H9 (cell line): ENCODE measurements at regions not wholly inside any gene's neighbourhood (a gene's known extent, or its start where the extent isn't known, plus 50 kb on each side); places are given as distances from the start of the nearest gene placed in this dataset.

Experiments
- DNase-seq: peaks from one replicate; pipeline ENCODE4 v3.0.0-alpha.2; 2017
- H2AFZ ChIP-seq: one replicate; pipeline ENCODE4 v1.6.1; 2013; ENCODE audit warnings: mild to moderate bottlenecking, low read length, control low read depth, moderate library complexity
- H2AK5ac ChIP-seq: 2 replicates; pipeline ENCODE4 v1.6.1; 2013; ENCODE audit warnings: low read length, control low read depth, mixed read lengths; ENCODE audit not compliant: insufficient read length
- H2BK120ac ChIP-seq: one replicate; pipeline ENCODE4 v1.6.1; 2013; ENCODE audit warnings: low read depth, mild to moderate bottlenecking, low read length, control low read depth, inconsistent platforms; ENCODE audit not compliant: poor library complexity, severe bottlenecking
- H2BK12ac ChIP-seq: 2 replicates; pipeline ENCODE4 v1.6.1; 2013; ENCODE audit warnings: low read length, control low read depth, mixed read lengths, low read depth; ENCODE audit not compliant: insufficient read length
- H2BK15ac ChIP-seq: 2 replicates; pipeline ENCODE4 v1.6.1; 2013; ENCODE audit warnings: low read depth, low read length, control low read depth
- H2BK20ac ChIP-seq: one replicate; pipeline ENCODE4 v1.6.1; 2013; ENCODE audit warnings: low read depth, mild to moderate bottlenecking, low read length, control low read depth, inconsistent platforms; ENCODE audit not compliant: poor library complexity, severe bottlenecking
- H2BK5ac ChIP-seq: 2 replicates; pipeline ENCODE4 v1.6.1; 2013; ENCODE audit warnings: low read length, control low read depth, mixed read lengths; ENCODE audit not compliant: insufficient read length
- H3K14ac ChIP-seq: 2 replicates; pipeline ENCODE4 v1.6.1; 2013; ENCODE audit warnings: low read length, control low read depth; ENCODE audit not compliant: insufficient read depth
- H3K18ac ChIP-seq: 2 replicates; pipeline ENCODE4 v1.6.1; 2013; ENCODE audit warnings: low read depth, mild to moderate bottlenecking, mixed read lengths, low read length, control low read depth; ENCODE audit not compliant: insufficient read length
- H3K23ac ChIP-seq: 2 replicates; pipeline ENCODE4 v1.6.1; 2013; ENCODE audit warnings: low read length, control low read depth, mixed read lengths, low read depth; ENCODE audit not compliant: insufficient read length
- H3K23me2 ChIP-seq: 2 replicates; pipeline ENCODE4 v1.6.1; 2013; ENCODE audit warnings: low read depth, mild to moderate bottlenecking, mixed read lengths, low read length, control low read depth; ENCODE audit not compliant: insufficient read length, poor library complexity, severe bottlenecking
- H3K27ac ChIP-seq: 2 replicates; pipeline ENCODE4 v1.5.1; 2013; ENCODE audit warnings: low read length, control low read depth, mixed read lengths, low read depth; ENCODE audit not compliant: insufficient read length
- H3K27me3 ChIP-seq: 2 replicates; pipeline ENCODE4 v1.6.1; 2013; ENCODE audit warnings: low read length, control low read depth, inconsistent platforms; ENCODE audit not compliant: insufficient read depth
- H3K4ac ChIP-seq: 2 replicates; pipeline ENCODE4 v1.6.1; 2013; ENCODE audit warnings: low read depth, mild to moderate bottlenecking, control low read depth, inconsistent platforms, low read length, moderate library complexity
- H3K4me1 ChIP-seq: 2 replicates; pipeline ENCODE4 v1.6.1; 2013; ENCODE audit warnings: low read length, control low read depth, inconsistent platforms; ENCODE audit not compliant: insufficient read depth
- H3K4me2 ChIP-seq: 2 replicates; pipeline ENCODE4 v1.6.1; 2013; ENCODE audit warnings: low read length, control low read depth, mixed read lengths; ENCODE audit not compliant: insufficient read length, insufficient read depth
- H3K56ac ChIP-seq: 2 replicates; pipeline ENCODE4 v1.6.1; 2013; ENCODE audit warnings: low read depth, mild to moderate bottlenecking, mixed read lengths, low read length, control low read depth; ENCODE audit not compliant: insufficient read length
- H3K79me1 ChIP-seq: 2 replicates; pipeline ENCODE4 v1.6.1; 2013; ENCODE audit warnings: low read depth, mild to moderate bottlenecking, moderate library complexity, low read length, control low read depth, inconsistent platforms; ENCODE audit not compliant: insufficient read depth, poor library complexity, severe bottlenecking
- H3K79me2 ChIP-seq: 2 replicates; pipeline ENCODE4 v1.6.1; 2013; ENCODE audit warnings: low read length, control low read depth, inconsistent platforms; ENCODE audit not compliant: insufficient read depth
- H3K9ac ChIP-seq: 2 replicates; pipeline ENCODE4 v1.6.1; 2013; ENCODE audit warnings: low read length, control low read depth, mixed read lengths; ENCODE audit not compliant: insufficient read length; ENCODE audit errors: extremely low read depth
- H3K9me3 ChIP-seq: one replicate; pipeline ENCODE4 v1.6.1; 2013; ENCODE audit warnings: low read depth, low read length, inconsistent platforms; ENCODE audit not compliant: control insufficient read depth
- H3T11ph ChIP-seq: one replicate; pipeline ENCODE4 v1.6.1; 2013; ENCODE audit warnings: mild to moderate bottlenecking, low read length, control low read depth, inconsistent platforms
- H4K20me1 ChIP-seq: one replicate; pipeline ENCODE4 v1.6.1; 2013; ENCODE audit not compliant: control insufficient read depth, insufficient read length, insufficient read depth
- H4K5ac ChIP-seq: 2 replicates; pipeline ENCODE4 v1.6.1; 2013; ENCODE audit warnings: low read depth, mild to moderate bottlenecking, mixed read lengths, low read length, control low read depth; ENCODE audit not compliant: insufficient read length
- H4K8ac ChIP-seq: replicated peaks from 2 replicates; pipeline ENCODE4 v1.6.1; 2013; ENCODE audit warnings: low read length, control low read depth, mixed read lengths, low read depth; ENCODE audit not compliant: insufficient read length
- H4K91ac ChIP-seq: 2 replicates; pipeline ENCODE4 v1.6.1; 2013; ENCODE audit warnings: low read depth, mild to moderate bottlenecking, moderate library complexity, mixed read lengths, low read length, control low read depth; ENCODE audit not compliant: insufficient read length
- H3K27ac Mint-ChIP-seq, 3 experiments: 2 replicates in 2 of 3; 3 replicates in 1 of 3; pipeline ENCODE4 v1.8.0; 2020 to 2021; ENCODE audit warnings: mixed read lengths in 3 of 3, mild to moderate bottlenecking in 1 of 3, moderate library complexity in 1 of 3
- H3K27me3 Mint-ChIP-seq: 2 replicates; pipeline ENCODE4 v1.8.0; 2021; ENCODE audit warnings: low read depth, mild to moderate bottlenecking, moderate library complexity, mixed read lengths
- H3K36me3 Mint-ChIP-seq, 3 experiments: 2 replicates in 2 of 3; 3 replicates in 1 of 3; pipeline ENCODE4 v1.8.0; 2020 to 2021; ENCODE audit warnings: low read depth in 3 of 3, mixed read lengths in 3 of 3; ENCODE audit not compliant: insufficient read depth in 1 of 3
- H3K4me1 Mint-ChIP-seq, 2 experiments: 2 replicates each; pipeline ENCODE4 v1.8.0; 2020; ENCODE audit warnings: mixed read lengths in 2 of 2
- H3K4me3 Mint-ChIP-seq, 2 experiments: 2 replicates in 1 of 2; 3 replicates in 1 of 2; pipeline ENCODE4 v1.8.0; 2020 to 2021; ENCODE audit warnings: mild to moderate bottlenecking in 2 of 2, mixed read lengths in 2 of 2, moderate library complexity in 1 of 2
- H3K9me3 Mint-ChIP-seq, 2 experiments: 2 replicates in 1 of 2; 3 replicates in 1 of 2; pipeline ENCODE4 v1.8.0; 2020; ENCODE audit warnings: mild to moderate bottlenecking in 2 of 2, mixed read lengths in 2 of 2, moderate library complexity in 1 of 2
- CTCF ChIP-seq: fragments of 200-600 bp; sonication (generic); conservative IDR thresholded peaks from 3 replicates; pipeline ENCODE4 v1.8.0; 2021; ENCODE audit warnings: antibody characterized with exemption, mild to moderate bottlenecking
- WGBS: extraction: QIAGEN DNeasy Blood & Tissue Kit; methylation state at CpG from one replicate; pipeline ENCODE4 v1.1.7; 2013; ENCODE audit warnings: missing lambda C conversion rate, low lambda C conversion rate, mixed read lengths; ENCODE audit not compliant: insufficient read length; ENCODE audit errors: extremely low coverage; 5-methylcytosine and 5-hydroxymethylcytosine counted together

GRCh38 chr11:109061394-109061793 lies 360.6 kb upstream of the C11orf87 start:
- no CpG with 5 or more reads among the region's 1 CpG for WGBS
- Histone ChIP-seq H3K4me1 (no peaks in the 10 kb centered on the region), H3T11ph (no peak overlapping the region), H2AFZ (no peak overlapping the region), H3K23me2 (no peaks in the 10 kb centered on the region), H2BK12ac (no peak overlapping the region), H3K23ac (no peak overlapping the region), H2BK15ac (no peak overlapping the region), H4K20me1 (no peaks in the 10 kb centered on the region), H3K9ac (no peak overlapping the region), H3K14ac (no peak overlapping the region), H3K4me2 (no peak overlapping the region), H3K27ac (no peak overlapping the region), H4K91ac (no peak overlapping the region), H2AK5ac (no peak overlapping the region), H4K5ac (no peak overlapping the region), H3K4ac (no peak overlapping the region), H2BK120ac (no peak overlapping the region), H3K56ac (no peak overlapping the region), H3K18ac (no peak overlapping the region), H3K9me3 (no peaks in the 10 kb centered on the region), H3K27me3 (no peaks in the 10 kb centered on the region; the same call in 1 of the 2 replicates), H2BK20ac (no peak overlapping the region), H2BK5ac (no peak overlapping the region), H4K8ac (no peak overlapping the region), H3K79me2 (no peaks in the 10 kb centered on the region), H3K79me1 (no peaks in the 10 kb centered on the region)
- no peak for TF ChIP-seq CTCF
- Mint-ChIP-seq H3K9me3 (no peaks in the 10 kb centered on the region; a peak in 1 of 5 replicates), H3K36me3 (no peaks in the 10 kb centered on the region), H3K4me1 (peaks cover 11 to 13% of the 10 kb centered on the region in 2 experiments), H3K27me3 (peaks cover 51% of the 10 kb centered on the region), H3K27ac (no peak overlapping the region), H3K4me3 (no peak overlapping the region)
- DNase-seq, result no peak
